H1 (cell line): ENCODE measurements at regions not wholly inside any gene's neighbourhood (a gene's known extent, or its start where the extent isn't known, plus 50 kb on each side); places are given as distances from the start of the nearest gene placed in this dataset.

Experiments used
- CTCF ChIA-PET: fragments of 300-600 bp; sonication (Branson Sonifier 250); formaldehyde crosslinking; loops from one replicate; lab custom pipeline; 2021; ENCODE audit not compliant: partially characterized antibody; lab: Charles Lee
- POLR2A ChIA-PET: fragments of 300-600 bp; sonication (Branson Sonifier 250); formaldehyde crosslinking; loops from one replicate; lab custom pipeline; 2021; ENCODE audit warnings: inconsistent platforms; ENCODE audit not compliant: partially characterized antibody; lab: Charles Lee
- DNase-seq, 2 experiments: peaks; one replicate each; pipeline versions ENCODE4 v3.0.0 to v3.0.0-alpha.2; 2010 to 2022; ENCODE audit warnings: low spot score in 2 of 2, low read depth in 1 of 2, mixed read lengths in 1 of 2
- FAIRE-seq: peaks from 2 replicates; lab custom pipeline; 2011; peaks lifted over from hg19 to GRCh38; lab: Jason Lieb, UNC
- H2AFZ ChIP-seq: 2 replicates; pipeline ENCODE4 v1.8.1; 2012; ENCODE audit warnings: low read length, inconsistent platforms
- H2AK5ac ChIP-seq: 2 replicates; pipeline ENCODE4 v1.6.1; 2013; ENCODE audit warnings: low read depth, low read length
- H2BK120ac ChIP-seq: replicated peaks from 2 replicates; pipeline ENCODE3; 2013; ENCODE audit warnings: low read depth, low read length, inconsistent platforms
- H2BK12ac ChIP-seq: 2 replicates; pipeline ENCODE4 v1.6.1; 2013; ENCODE audit warnings: low read depth, low read length
- H2BK15ac ChIP-seq: 2 replicates; pipeline ENCODE4 v1.6.1; 2013; ENCODE audit warnings: low read length
- H2BK20ac ChIP-seq: 2 replicates; pipeline ENCODE4 v1.6.1; 2013; ENCODE audit warnings: low read length
- H2BK5ac ChIP-seq: 2 replicates; pipeline ENCODE4 v1.6.1; 2013; ENCODE audit warnings: low read depth, low read length
- H3K14ac ChIP-seq: 2 replicates; pipeline ENCODE4 v1.6.1; 2013; ENCODE audit warnings: inconsistent platforms; ENCODE audit not compliant: insufficient read length
- H3K18ac ChIP-seq: 2 replicates; pipeline ENCODE4 v1.6.1; 2013; ENCODE audit warnings: low read length; ENCODE audit errors: extremely low read depth
- H3K23ac ChIP-seq: 2 replicates; pipeline ENCODE4 v1.6.1; 2013; ENCODE audit warnings: inconsistent platforms; ENCODE audit not compliant: insufficient read length
- H3K23me2 ChIP-seq: 2 replicates; pipeline ENCODE4 v1.6.1; 2013; ENCODE audit warnings: low read depth, low read length
- H3K27ac ChIP-seq: 2 replicates; pipeline ENCODE4 v1.6.1; 2011; ENCODE audit warnings: low read depth, low read length, inconsistent platforms
- H3K27me3 ChIP-seq, 4 experiments: replicated peaks in 1 of 4; 1 replicate in 1 of 4; 2 replicates in 3 of 4; pipeline versions ENCODE4 v1.6.1 to v1.8.1; 2011 to 2013; ENCODE audit warnings: low read length in 3 of 4, mild to moderate bottlenecking in 3 of 4, inconsistent platforms in 2 of 4, mixed read lengths in 2 of 4, moderate library complexity in 1 of 4; ENCODE audit not compliant: control insufficient read depth in 3 of 4, insufficient read depth in 3 of 4; ENCODE audit errors: extremely low read depth in 1 of 4
- H3K36me3 ChIP-seq, 4 experiments: 2 replicates each; pipeline versions ENCODE4 v1.6.1 to v1.8.1; 2011 to 2013; ENCODE audit warnings: mild to moderate bottlenecking in 4 of 4, low read length in 3 of 4, moderate library complexity in 2 of 4, control low read depth in 1 of 4, inconsistent platforms in 1 of 4; ENCODE audit not compliant: insufficient read depth in 4 of 4, control insufficient read depth in 2 of 4
- H3K4ac ChIP-seq: replicated peaks from 2 replicates; pipeline ENCODE3; 2013; ENCODE audit warnings: low read length, low read depth, mixed read lengths, inconsistent platforms; ENCODE audit not compliant: insufficient read length
- H3K4me1 ChIP-seq, 4 experiments: replicated peaks in 1 of 4; 1 replicate in 1 of 4; 2 replicates in 3 of 4; pipeline versions ENCODE4 v1.6.1 to v1.8.1; 2011 to 2013; ENCODE audit warnings: low read length in 3 of 4, inconsistent platforms in 2 of 4, mixed read lengths in 1 of 4; ENCODE audit not compliant: insufficient read depth in 4 of 4, control insufficient read depth in 3 of 4
- H3K4me2 ChIP-seq, 2 experiments: 2 replicates each; pipeline versions ENCODE4 v1.6.1 to v1.8.1; 2011 to 2013; ENCODE audit warnings: low read depth in 2 of 2, low read length in 2 of 2, control low read depth in 1 of 2, inconsistent platforms in 1 of 2, mild to moderate bottlenecking in 1 of 2; ENCODE audit not compliant: insufficient read depth in 1 of 2
- H3K4me3 ChIP-seq, 4 experiments: fragments of 200-600, 300-600 bp in 1 of 4; sonication (generic), shearing (Covaris generic), sonication (Bioruptor Twin) in 1 of 4; 2 replicates each; pipeline versions ENCODE4 v1.5.1 to v1.8.1; 2011 to 2016; ENCODE audit warnings: low read length in 4 of 4, low read depth in 3 of 4, control low read depth in 2 of 4, inconsistent platforms in 2 of 4, mild to moderate bottlenecking in 2 of 4, mixed read lengths in 1 of 4, moderate library complexity in 1 of 4; ENCODE audit not compliant: insufficient read depth in 2 of 4; ENCODE audit errors: extremely low read depth in 1 of 4
- H3K56ac ChIP-seq: replicated peaks from 2 replicates; pipeline ENCODE3; 2013; ENCODE audit warnings: low read depth, mild to moderate bottlenecking, mixed read lengths, low read length, inconsistent platforms; ENCODE audit not compliant: insufficient read length
- H3K79me1 ChIP-seq: 2 replicates; pipeline ENCODE4 v1.6.1; 2013; ENCODE audit warnings: low read depth, low read length, control low read depth
- H3K79me2 ChIP-seq, 2 experiments: 2 replicates each; pipeline versions ENCODE4 v1.6.1 to v1.8.1; 2012 to 2013; ENCODE audit warnings: low read length in 2 of 2, mild to moderate bottlenecking in 2 of 2, inconsistent platforms in 1 of 2; ENCODE audit not compliant: insufficient read depth in 2 of 2, control insufficient read depth in 1 of 2
- H3K9ac ChIP-seq, 4 experiments: replicated peaks in 1 of 4; 1 replicate in 1 of 4; 2 replicates in 3 of 4; pipeline versions ENCODE4 v1.6.1 to v1.8.1; 2011 to 2013; ENCODE audit warnings: low read depth in 3 of 4, low read length in 3 of 4, control low read depth in 2 of 4, mild to moderate bottlenecking in 2 of 4, moderate library complexity in 2 of 4, inconsistent platforms in 1 of 4; ENCODE audit errors: extremely low read depth in 1 of 4
- H3K9me3 ChIP-seq, 2 experiments: 2 replicates each; pipeline versions ENCODE4 v1.6.1 to v1.8.1; 2012 to 2013; ENCODE audit warnings: mild to moderate bottlenecking in 2 of 2, moderate library complexity in 2 of 2, control low read depth in 1 of 2, inconsistent platforms in 1 of 2, low read depth in 1 of 2, low read length in 1 of 2, mixed read lengths in 1 of 2; ENCODE audit not compliant: insufficient read depth in 2 of 2
- H4K20me1 ChIP-seq, 2 experiments: replicated peaks in 1 of 2; 2 replicates each; pipeline versions ENCODE3 to v1.8.1; 2011 to 2013; ENCODE audit warnings: inconsistent platforms in 2 of 2, low read length in 2 of 2, mild to moderate bottlenecking in 1 of 2; ENCODE audit not compliant: insufficient read depth in 2 of 2, control insufficient read depth in 1 of 2
- H4K5ac ChIP-seq: 2 replicates; pipeline ENCODE4 v1.6.1; 2013; ENCODE audit warnings: low read length, low read depth, mixed read lengths, inconsistent platforms; ENCODE audit not compliant: insufficient read length
- H4K8ac ChIP-seq: 2 replicates; pipeline ENCODE4 v1.8.0; 2013; ENCODE audit warnings: mild to moderate bottlenecking, moderate library complexity, low read length, inconsistent platforms; ENCODE audit not compliant: insufficient read depth; ENCODE audit errors: extremely low read depth
- H4K91ac ChIP-seq: replicated peaks from 2 replicates; pipeline ENCODE3; 2013; ENCODE audit warnings: low read length, mixed read lengths, inconsistent platforms; ENCODE audit not compliant: insufficient read length
- CTCF ChIP-seq, 3 experiments: IDR thresholded peaks; 1 replicate in 2 of 3; 2 replicates in 1 of 3; pipeline versions ENCODE4 v1.5.1 to v1.6.1; 2011; ENCODE audit warnings: low read length in 3 of 3, mild to moderate bottlenecking in 3 of 3, inconsistent platforms in 2 of 3, low read depth in 1 of 3, moderate library complexity in 1 of 3; ENCODE audit not compliant: insufficient read depth in 1 of 3; ENCODE audit errors: control extremely low read depth in 1 of 3
- E2F6 ChIP-seq: IDR thresholded peaks from 2 replicates; pipeline ENCODE4 v1.6.1; 2012; ENCODE audit warnings: inconsistent platforms
- RAD21 ChIP-seq, 2 experiments: IDR thresholded peaks in 1 of 2; conservative IDR thresholded peaks in 1 of 2; 2 replicates each; pipeline ENCODE4 v1.6.1; 2011; ENCODE audit warnings: low read depth in 2 of 2, low read length in 2 of 2, improper control_type of control experiment in 1 of 2, inconsistent platforms in 1 of 2, mild to moderate bottlenecking in 1 of 2, moderate library complexity in 1 of 2
- RFX5 ChIP-seq: IDR thresholded peaks from 2 replicates; pipeline ENCODE4 v1.6.1; 2011; ENCODE audit warnings: low read depth, low read length, improper control_type of control experiment, borderline replicate concordance
- TEAD4 ChIP-seq: IDR thresholded peaks from 2 replicates; pipeline ENCODE4 v1.6.1; 2012; ENCODE audit warnings: low read depth, low read length, inconsistent platforms, mixed read lengths
- WGBS, 2 experiments: shearing (Covaris generic) in 1 of 2; methylation state at CpG; one replicate each; pipeline versions ENCODE4 v1.1.6 to v1.1.7; 2013 to 2015; ENCODE audit warnings: low lambda C conversion rate in 2 of 2, mixed read lengths in 2 of 2, inconsistent platforms in 1 of 2, low coverage in 1 of 2, missing lambda C conversion rate in 1 of 2; ENCODE audit not compliant: insufficient replicate concordance in 2 of 2, insufficient coverage in 1 of 2, insufficient read length in 1 of 2; ENCODE audit errors: extremely low coverage in 1 of 2, missing lambda C conversion rate in 1 of 2; 5-methylcytosine and 5-hydroxymethylcytosine counted together

DNA sequence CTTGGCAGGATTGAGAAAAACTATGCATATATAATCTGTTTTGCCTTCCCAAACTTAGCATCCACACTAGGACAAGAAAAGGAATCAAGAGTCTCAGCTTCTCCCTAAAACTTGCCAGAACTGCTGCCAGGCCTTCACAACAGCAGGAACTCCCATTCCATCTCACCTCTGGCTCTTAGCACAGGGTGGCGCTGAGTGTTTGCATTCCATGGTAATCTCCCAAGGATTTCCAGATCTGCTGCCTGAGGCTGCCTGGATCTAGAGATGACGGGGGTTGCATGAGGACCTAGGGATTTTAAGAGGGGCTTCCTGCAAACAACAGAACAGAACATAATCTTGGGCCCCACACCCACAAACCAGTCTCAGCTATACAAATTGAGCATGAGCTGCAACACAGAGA lies 87.1 kb upstream of the OPCML start:
- H4K5ac ChIP-seq = no peak overlapping the region
- no peak overlapping the region for H2BK5ac ChIP-seq
- no peak overlapping the region for H3K4ac ChIP-seq
- no peaks in the 10 kb centered on the region for H4K20me1 ChIP-seq
- H3K14ac ChIP-seq = no peak overlapping the region
- 0 out of 2 replicates have a peak, but pooled peaks have one; percentile 70 for TF ChIP-seq TEAD4
- TF ChIP-seq RFX5 = no peak
- no peak for TF ChIP-seq E2F6
- peak; percentile 46 to 59 (median 52) for TF ChIP-seq CTCF (IDR thresholded peaks at IDR 0.05; ENCODE audit: control extremely low read depth in 1 of 3, insufficient read depth in 1 of 3, low read depth in 1 of 3, low read length in 3 of 3)
- peak; percentile 74 to 81 for TF ChIP-seq RAD21 (IDR thresholded peaks at IDR 0.05 in 1 of 2, conservative IDR thresholded peaks at IDR 0.05 in 1 of 2; ENCODE audit: low read depth in 2 of 2, low read length in 2 of 2)
- no peak overlapping the region for H2AFZ ChIP-seq
- H3K9me3 ChIP-seq = no peaks in the 10 kb centered on the region
- no peak overlapping the region for H3K23ac ChIP-seq
- H3K4me3 ChIP-seq = no peak overlapping the region
- peaks cover 0 to 5% (median 0%) of the 10 kb centered on the region in 4 experiments; a peak in 1 of 7 replicates for H3K4me1 ChIP-seq
- no peak overlapping the region for H2BK120ac ChIP-seq
- H2BK15ac ChIP-seq = no peak overlapping the region
- 73% methylated on average over 2 of the region's 2 CpGs; no CpG with 5 or more reads in 1 of the 2 experiments for WGBS, 2 experiments
- no peaks in the 10 kb centered on the region for H3K79me1 ChIP-seq
- no peaks in the 10 kb centered on the region for H3K36me3 ChIP-seq
- no peak overlapping the region for H2BK20ac ChIP-seq
- peak in 1 of 2 experiments; percentile 47 for DNase-seq
- CTCF ChIA-PET = interaction anchor here (0.6 to 7.4 kb wide), 46 partner anchors 11 to 540 kb away, joined by 3 to 65 read pairs (median 3); no protein-coding TSS in a partner anchor
- H2AK5ac ChIP-seq = no peak overlapping the region
- POLR2A ChIA-PET = no interaction called here
- no peak overlapping the region for H4K8ac ChIP-seq
- no peak overlapping the region for H3K9ac ChIP-seq
- H3K27me3 ChIP-seq = no peaks in the 10 kb centered on the region
- H2BK12ac ChIP-seq = no peak overlapping the region
- no peak overlapping the region for H3K27ac ChIP-seq
- no peaks in the 10 kb centered on the region for H3K79me2 ChIP-seq
- H3K56ac ChIP-seq = no peak overlapping the region
- no peak overlapping the region for H4K91ac ChIP-seq
- H3K23me2 ChIP-seq = no peaks in the 10 kb centered on the region
- no peak for FAIRE-seq
- H3K4me2 ChIP-seq = no peak overlapping the region
- no peak overlapping the region for H3K18ac ChIP-seq
